Gastroesophageal sphincter (tissue), 3 donors: ENCODE measurements at regions not wholly inside any gene's neighbourhood (a gene's known extent, or its start where the extent isn't known, plus 50 kb on each side); places are given as distances from the start of the nearest gene placed in this dataset.

Experiments used
- CTCF ChIP-seq, 4 experiments: fragments of 200-600 bp in 2 of 4; fragments of 450-650 bp in 2 of 4; sonication (generic) in 1 of 4; IDR thresholded peaks; one replicate each; pipeline ENCODE4 v1.5.1; 2017 to 2019; ENCODE audit warnings: antibody characterized with exemption in 4 of 4, mild to moderate bottlenecking in 2 of 4, moderate library complexity in 2 of 4
- POLR2A ChIP-seq, 2 donors: fragments of 450-650 bp; IDR thresholded peaks; one replicate each; pipeline ENCODE4 v1.6.1; 2017; ENCODE audit warnings: antibody characterized with exemption in 2 of 2, mild to moderate bottlenecking in 2 of 2, moderate library complexity in 1 of 2

DNA sequence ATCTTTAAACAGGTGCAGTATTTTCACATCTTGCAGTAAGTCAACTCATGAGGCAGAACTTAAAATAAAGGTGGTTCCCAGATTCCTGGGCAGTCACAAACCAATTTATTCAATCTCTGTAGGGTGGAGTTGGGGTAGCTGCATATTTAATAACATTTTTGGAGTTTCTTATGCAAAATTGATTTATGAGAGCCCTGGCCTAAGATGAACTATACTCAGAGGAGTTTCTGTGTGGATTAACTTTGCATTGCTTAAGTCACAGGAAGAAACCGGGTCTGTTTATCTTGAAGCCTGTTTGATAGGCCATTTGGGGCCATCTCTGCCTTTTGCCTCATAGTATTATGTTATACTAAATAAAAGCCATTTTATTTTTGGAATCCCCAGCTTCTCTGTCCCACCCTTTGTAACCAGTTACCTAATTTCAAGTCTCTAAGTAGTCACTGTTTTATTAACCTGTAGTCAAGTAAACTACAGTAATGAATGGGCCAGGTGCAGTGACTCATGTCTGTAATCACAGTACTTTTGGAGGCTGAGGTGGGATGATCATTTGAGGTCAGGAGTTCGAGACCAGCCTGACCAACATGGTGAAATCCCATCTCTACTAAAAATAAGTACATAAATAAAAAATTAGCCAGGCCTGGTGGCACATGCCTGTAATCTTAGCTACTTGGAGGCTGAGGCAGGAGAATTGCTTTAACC, 104.4 kb upstream of the FAM3C start:
- TF ChIP-seq CTCF (IDR thresholded peaks at IDR 0.05) (no peak), POLR2A (IDR thresholded peaks at IDR 0.05) (no peak)
